IPS-18c (cell line): ENCODE measurements at regions not wholly inside any gene's neighbourhood (a gene's known extent, or its start where the extent isn't known, plus 50 kb on each side); places are given as distances from the start of the nearest gene placed in this dataset.

Experiments
- H3K4me3 ChIP-seq: 2 replicates; pipeline ENCODE4 v1.7.0; 2013; ENCODE audit warnings: low read depth, mild to moderate bottlenecking, low read length, moderate library complexity; ENCODE audit not compliant: insufficient read depth
- H3K9me3 ChIP-seq: one replicate; pipeline ENCODE4 v1.6.1; 2013; ENCODE audit warnings: mild to moderate bottlenecking, low read length, moderate library complexity; ENCODE audit not compliant: control insufficient read depth, insufficient read depth

DNA sequence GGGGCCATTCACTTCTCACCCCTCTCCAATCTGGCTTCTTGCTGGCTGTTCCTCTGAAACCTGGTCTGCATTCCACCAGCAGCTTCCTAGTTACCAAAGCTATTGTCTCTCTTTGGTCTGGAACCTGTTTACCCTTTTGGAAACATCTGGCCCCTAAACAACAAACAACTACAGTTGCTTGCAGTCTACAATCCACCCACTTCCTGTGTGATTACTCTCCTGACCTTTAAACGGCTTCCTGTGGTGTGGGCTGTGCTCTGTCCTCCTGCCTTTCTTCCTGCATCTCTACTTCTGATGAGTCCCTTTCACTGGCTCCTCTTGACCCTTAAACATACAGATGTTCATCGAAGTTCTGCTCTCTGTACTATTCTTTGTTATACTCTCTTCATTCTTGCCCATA lies 303.8 kb downstream of the TDRD15 start:
- Histone ChIP-seq H3K9me3 (no peaks in the 10 kb centered on the region), H3K4me3 (no peak overlapping the region)

DNA sequence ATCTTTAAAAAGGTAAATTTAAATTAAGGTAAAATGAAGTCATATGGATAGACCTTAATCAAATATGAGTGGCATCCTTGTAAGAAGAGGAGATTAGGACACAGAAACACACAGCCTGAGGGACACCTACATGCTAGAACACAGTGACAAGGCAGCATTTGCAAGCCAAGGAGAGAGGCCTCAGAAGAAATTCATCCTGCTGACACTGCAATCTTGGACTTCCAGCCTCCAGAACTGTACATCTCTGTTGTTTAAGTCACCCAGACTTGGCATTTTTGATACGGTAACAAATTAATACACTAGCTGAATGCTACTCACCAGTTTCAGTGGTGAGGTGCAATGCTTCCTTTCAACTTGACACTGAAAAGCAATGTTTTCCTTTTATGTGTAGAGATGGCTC lies 305.0 kb downstream of the TDRD15 start:
- Histone ChIP-seq H3K4me3 (no peak overlapping the region), H3K9me3 (no peaks in the 10 kb centered on the region)

DNA sequence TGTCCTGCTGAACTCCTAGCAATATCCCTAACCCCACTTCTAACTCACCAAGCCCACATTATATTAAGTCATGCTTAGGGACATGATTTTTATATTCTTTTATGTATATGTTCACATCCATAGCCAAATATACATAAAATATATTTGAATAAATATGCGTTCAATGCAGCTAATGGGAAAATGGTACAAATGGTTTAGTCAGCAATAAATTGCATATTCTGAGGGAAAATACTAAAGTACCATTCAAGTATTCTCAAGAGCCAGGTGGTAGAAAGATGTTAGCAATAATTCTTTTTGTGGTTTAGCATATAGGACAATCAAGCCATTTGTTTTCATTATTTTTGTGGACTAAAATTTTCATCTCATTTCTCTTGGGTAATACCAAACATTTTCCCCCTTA lies 306.0 kb downstream of the TDRD15 start:
- H3K9me3 ChIP-seq: peaks cover 2% of the 10 kb centered on the region
- H3K4me3 ChIP-seq: no peak overlapping the region

DNA sequence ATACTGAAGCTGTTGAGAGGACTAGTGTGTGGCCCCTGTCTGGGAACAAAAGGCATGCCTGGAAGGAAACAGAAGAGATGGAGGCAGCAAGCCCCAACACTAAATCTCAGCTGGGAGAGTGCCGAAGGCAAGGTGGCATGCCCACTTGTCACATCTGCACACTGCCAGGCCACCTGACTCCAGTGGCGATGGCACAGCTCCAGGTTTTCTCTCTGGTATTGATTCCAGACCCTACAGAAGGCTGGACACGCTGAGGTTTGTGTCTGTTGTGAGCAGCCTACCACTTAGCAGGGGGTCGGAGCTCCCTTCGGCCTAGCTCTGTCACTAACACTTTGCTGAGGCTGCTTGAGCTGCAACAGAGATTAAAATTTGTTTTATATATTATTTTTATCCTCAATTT lies 307.3 kb downstream of the TDRD15 start:
- H3K9me3 ChIP-seq: peaks cover 2% of the 10 kb centered on the region
- H3K4me3 ChIP-seq: no peak overlapping the region

DNA sequence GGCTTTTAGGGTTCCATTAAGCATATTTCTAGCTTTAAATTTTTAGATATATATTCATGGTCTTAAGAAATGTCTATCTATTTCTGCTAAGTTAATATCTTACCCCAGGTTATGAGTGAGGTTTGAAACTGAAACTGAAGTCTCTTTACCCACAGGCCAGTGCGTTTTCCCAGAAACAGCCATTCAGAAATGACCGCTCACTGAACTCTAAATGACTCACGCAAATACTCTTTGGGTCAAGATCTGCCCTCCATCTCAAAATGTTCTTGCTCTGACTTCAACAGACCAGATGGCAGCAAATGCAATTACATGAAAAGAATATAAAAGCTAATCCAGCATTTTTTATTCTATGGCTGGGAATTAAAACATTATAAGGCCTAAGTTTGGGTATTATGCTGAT lies 315.2 kb downstream of the TDRD15 start:
- no peak overlapping the region for H3K4me3 ChIP-seq
- H3K9me3 ChIP-seq: peaks cover 2% of the 10 kb centered on the region

DNA sequence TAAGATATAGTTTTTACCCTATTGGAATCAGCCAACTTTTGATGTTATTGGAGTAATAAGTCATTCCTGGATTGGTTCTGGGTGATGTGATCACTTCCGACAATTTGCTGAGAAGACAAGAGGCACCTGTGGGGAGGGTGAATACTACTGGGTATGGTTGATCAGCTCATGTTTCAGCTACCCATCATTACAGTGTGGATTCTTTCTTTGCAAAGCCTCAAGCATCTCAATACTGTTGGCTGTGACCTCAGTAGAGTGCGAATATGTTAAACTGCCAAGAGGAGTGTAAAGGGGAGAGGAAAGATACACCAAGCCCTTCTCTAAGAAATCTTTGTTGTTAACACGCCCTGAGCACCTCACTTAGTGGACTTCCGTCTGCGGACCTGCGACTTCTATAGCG lies 317.7 kb downstream of the TDRD15 start:
- Histone ChIP-seq H3K4me3 (no peak overlapping the region), H3K9me3 (no peaks in the 10 kb centered on the region)

DNA sequence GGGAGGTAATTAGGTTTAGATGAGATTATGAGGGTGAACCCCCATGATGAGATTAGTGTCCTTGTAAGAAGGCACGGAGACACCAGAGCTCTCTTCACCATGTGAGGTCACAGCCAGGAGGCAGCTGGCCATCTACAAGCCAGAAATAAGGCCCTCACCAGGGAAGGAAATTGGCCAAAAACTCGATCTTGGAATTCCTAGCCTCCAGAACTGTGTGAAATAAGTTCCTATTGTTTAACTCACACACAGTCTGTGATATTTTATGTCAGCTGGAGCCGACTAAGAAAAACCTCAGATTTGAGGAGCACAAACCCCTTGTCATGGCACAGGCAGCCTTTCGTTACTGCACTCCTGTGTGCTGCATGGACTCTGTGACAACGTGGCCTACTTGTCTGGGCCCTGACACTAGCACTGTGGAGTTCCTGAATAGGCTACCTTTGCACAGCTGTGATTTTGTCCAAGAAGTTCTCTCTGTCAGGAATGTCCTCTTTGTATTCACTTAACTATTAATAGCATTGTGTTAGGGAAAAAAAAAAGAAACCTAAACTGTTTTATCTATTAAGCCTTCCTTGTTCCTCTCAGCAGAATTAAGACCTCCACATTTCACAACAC lies 319.8 kb downstream of the TDRD15 start:
- H3K4me3 ChIP-seq: no peak overlapping the region
- H3K9me3 ChIP-seq: no peaks in the 10 kb centered on the region

DNA sequence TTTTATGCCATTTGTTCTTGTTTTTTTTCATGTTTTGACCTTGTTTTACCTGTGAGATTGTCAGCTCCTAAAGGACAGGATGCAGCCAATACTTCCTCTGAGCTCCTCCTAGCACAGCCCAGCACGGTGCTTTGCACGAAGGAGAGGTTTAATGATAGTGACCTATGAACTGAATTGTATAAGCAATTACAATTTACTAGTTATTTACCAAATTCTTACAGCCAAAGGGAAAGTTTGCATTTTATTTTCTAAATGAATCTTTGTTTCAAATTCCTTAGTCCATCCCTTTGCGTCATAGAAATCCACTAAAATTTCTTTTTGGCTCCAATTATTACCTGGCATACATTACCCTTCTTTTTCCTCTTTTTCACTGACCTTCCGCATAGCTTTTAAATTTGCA lies 326.1 kb downstream of the TDRD15 start:
- no peaks in the 10 kb centered on the region for H3K9me3 ChIP-seq
- H3K4me3 ChIP-seq: no peak overlapping the region

DNA sequence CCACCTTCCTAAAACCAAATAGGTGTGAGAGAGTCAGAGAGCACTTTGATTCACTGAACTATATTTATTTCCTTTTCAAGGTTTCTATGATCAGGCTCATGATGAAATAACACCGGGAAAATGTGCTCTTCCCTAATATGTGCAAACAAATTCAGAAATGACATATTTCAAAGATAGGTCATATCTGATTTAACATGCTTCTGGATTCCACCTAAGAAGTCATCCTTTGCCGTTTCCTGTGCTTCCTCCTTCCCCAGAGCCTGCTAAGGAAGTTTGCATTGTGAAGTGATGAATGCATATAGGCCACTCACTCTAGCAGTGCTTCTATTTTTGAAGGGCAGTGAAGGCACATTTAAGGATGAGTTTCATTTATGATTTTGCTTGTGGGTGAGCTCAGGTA lies 327.6 kb downstream of the TDRD15 start:
- no peaks in the 10 kb centered on the region for H3K9me3 ChIP-seq

DNA sequence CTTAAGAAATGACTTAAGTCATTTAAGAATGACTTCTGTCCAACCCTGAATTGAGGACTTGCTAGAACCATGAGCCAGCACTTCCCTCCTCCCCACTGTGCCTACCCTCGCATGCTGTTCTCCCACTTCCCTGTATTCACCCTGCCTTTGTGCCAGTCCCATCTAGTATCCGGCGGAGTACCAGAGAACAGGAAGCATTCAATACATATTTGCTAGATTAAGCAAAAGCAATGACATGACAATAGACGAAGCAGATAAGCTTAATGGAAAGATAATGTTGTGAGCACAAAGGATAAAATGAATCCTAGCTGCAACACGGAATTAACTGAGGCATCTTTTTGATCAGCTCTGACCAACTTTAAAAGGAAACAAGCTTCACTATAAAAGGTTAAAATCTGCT lies 328.5 kb downstream of the TDRD15 start:
- H3K4me3 ChIP-seq: no peak overlapping the region

More for the DNA sequence above, 327.6 kb downstream of the TDRD15 start:
- H3K4me3 ChIP-seq: no peak overlapping the region

DNA sequence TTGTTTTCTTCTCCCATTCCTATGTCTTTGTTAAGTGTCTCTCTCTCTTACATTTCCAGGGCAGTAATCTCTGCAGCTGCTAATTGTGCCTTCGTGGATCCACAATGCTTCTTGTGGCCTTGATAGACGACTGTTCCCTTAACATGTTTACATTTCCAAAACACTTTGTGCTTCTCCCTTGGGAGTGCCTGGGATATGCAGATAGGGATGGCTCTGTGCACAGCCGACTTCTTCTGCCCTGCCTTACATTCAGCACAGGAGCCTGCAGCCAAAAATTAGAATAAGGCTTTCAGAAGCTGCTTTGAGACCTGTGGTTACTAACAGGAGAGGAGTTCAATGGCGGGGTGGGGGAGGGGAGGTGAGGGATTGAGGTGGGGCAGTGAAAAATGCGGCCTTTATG lies 328.9 kb downstream of the TDRD15 start:
- H3K9me3 ChIP-seq: no peaks in the 10 kb centered on the region
- H3K4me3 ChIP-seq: no peak overlapping the region

More for the DNA sequence above, 328.5 kb downstream of the TDRD15 start:
- no peaks in the 10 kb centered on the region for H3K9me3 ChIP-seq

DNA sequence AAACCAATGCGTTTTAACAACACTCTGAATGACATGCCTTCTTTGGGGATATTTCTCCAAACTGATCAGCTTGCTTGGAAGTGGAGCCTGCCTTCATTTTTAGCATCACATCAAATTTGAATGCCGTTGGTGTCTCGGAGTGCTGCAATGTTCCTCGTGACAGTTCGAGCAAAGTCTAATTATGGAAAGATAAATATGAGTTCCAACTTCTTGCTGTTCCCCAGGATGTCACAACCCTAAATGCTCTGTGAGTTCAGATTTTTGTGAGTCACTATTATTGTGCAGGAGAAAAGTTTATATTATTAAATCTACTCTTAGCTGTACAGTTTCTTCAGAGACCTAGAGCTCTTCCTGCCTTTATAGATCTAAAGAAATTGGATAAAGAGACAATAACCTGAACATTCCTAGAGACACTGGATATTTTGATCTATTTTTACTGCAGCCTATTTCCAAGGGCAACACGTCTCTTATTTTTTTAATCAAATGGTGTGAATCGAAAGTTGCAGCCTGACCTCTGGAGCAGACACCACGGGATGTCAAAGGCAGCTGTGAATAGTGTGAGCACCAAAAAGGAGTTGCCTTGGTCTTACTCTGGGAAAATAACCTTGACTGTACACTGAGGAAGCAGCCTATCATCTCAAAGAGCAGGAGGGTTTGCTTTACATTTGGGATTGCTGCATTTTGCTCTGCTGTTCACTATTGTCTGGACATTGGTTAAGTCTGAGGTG lies 330.1 kb downstream of the TDRD15 start:
- no peaks in the 10 kb centered on the region for H3K9me3 ChIP-seq
- H3K4me3 ChIP-seq: no peak overlapping the region

DNA sequence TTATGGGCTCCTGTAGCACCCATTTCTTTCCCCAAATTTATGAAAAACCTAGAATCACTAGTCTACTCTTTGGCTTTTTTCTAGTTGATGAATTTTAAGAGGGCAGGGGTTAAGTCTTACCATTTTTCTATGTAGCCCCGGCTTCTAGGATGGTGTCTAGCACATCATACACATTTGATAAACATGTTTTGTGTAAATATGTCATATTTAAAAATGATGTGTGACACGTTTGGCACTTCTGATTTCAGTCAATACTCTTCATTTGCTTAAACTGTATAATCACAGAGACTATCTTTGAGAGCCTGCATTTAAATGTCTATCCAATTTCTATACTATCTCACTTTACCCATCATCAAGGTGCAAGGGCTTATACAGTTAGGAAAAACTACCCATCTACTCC lies 331.1 kb downstream of the TDRD15 start:
- Histone ChIP-seq H3K4me3 (no peak overlapping the region), H3K9me3 (no peaks in the 10 kb centered on the region)

DNA sequence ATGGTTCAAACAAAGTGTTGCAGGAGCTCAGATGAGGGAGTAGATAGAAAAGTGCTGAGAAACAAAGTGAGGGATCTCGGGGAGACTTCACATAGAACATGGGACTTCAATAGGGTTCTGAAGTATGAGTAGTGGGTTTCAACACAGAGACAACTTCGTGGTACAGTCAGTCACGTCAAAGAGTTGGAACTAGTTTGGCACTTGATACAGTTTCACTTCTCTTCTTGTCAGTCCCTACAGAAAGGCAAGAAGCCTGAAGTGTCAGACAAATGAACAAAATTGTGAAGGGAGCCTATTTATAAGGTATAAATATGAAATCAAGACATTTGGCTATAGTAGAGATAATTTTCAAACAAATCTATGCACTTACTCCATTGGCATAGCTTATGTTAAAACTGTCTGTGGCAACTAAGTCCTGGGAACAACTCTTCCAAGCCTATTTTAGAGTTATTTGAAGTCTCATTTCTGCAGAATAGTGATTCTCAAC lies 338.0 kb downstream of the TDRD15 start:
- Histone ChIP-seq H3K9me3 (no peaks in the 10 kb centered on the region), H3K4me3 (no peak overlapping the region)

DNA sequence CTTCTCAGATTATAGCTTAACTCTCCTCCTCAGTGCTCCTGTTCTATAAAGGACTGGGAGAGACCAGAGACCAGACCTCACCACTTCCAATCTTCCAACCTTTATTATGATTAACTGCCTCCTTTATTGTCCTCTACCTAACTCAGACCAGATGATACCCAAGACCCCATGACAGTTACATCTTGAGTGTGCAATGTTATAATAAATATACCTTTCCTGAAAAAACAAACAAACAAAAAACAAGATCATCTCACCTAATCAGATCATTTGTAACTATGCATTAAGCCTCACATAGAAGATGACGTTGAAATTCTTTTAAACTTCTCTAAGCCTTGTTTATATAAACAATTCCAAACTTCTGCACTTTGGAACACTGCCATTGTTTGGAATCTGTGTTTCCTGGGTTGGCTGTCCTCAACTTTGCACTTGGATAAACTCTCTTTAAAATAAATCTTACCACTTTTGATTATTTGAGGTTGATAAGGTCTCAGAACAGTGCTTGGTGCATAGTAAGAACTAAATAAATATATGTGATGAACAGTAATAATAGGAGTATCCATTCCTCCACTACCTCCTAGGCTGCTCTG lies 342.7 kb downstream of the TDRD15 start:
- Histone ChIP-seq H3K9me3 (no peaks in the 10 kb centered on the region), H3K4me3 (no peak overlapping the region)

DNA sequence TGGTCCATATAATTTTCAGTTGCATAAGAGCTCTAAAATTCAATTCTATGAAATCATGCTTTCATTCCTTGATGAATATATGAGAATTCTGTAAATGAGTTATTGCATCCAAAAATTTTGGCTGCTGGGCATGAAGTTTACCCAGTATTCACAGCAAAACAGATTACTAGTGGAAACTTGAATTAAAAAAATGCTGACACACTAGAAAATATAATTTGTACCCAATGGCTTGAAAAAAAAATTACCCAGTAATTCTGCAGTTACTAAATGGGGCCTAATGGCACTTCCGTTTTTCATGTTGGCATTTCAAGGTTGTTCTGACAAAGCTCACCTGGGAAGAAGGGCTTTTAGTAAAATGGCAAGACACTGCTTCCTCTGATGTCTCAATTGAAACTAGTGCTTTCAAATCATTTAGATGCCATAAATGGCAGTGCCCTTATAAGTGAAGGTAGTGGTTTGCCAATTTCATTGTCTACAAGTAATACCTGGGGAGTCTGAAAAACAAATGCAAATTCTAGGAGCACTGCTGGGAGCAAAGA lies 343.6 kb downstream of the TDRD15 start:
- Histone ChIP-seq H3K4me3 (no peak overlapping the region; the same call in 1 of the 2 replicates), H3K9me3 (no peaks in the 10 kb centered on the region)

DNA sequence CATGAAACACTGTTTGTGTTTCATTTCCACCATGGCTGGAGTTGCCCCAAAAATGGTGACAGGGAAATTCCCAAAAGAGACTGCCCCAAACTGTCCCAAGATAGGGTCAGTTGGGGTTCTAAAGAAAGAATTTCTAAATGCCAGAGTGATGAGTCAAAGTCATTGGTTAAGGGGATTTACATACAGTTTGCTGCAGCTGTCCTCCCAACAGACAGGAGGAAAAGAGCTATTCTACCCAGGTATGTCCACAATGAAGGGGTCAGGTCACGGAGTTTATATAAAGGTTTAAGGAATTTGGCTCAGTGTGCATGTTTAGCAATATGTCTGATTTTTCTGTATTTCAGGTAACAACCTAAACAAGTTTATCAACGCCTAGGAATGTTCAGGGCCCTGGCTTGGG lies 344.1 kb downstream of the TDRD15 start:
- H3K9me3 ChIP-seq: no peaks in the 10 kb centered on the region
- H3K4me3 ChIP-seq: no peak overlapping the region

DNA sequence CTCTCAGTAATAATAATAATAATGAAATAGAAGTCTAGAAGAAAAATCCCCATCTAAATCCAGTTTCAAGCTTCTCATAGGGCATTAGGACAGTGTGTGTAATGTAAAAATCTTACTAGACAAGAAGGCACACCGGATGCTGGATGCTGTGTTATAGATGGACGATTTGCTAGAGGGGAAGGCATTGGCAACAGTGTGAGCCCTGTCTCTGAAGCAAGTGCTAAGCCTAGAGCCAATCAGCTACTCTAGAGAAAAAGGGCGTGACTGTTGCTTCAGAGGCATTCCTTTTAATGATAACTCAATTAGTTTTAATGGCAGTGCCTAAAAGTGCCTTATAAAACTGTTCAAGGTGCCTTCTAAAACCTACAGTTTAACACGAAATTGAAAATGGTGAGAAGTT lies 344.9 kb downstream of the TDRD15 start:
- no peak overlapping the region for H3K4me3 ChIP-seq

More for the DNA sequence above, 344.9 kb downstream of the TDRD15 start:
- no peaks in the 10 kb centered on the region for H3K9me3 ChIP-seq
